Endothelial cell (in vitro differentiated cells): ENCODE measurements at regions not wholly inside any gene's neighbourhood (a gene's known extent, or its start where the extent isn't known, plus 50 kb on each side); places are given as distances from the start of the nearest gene placed in this dataset.

ENCODE experiments used
- DNase-seq: peaks from one replicate; pipeline ENCODE4 v3.0.0; 2021; ENCODE audit warnings: low spot score
- H3K27ac Mint-ChIP-seq: one replicate; pipeline ENCODE4 v1.8.0; 2021; ENCODE audit warnings: mixed read lengths, inconsistent platforms; ENCODE audit not compliant: unreplicated experiment
- H3K27me3 Mint-ChIP-seq: one replicate; pipeline ENCODE4 v1.8.0; 2021; ENCODE audit warnings: mild to moderate bottlenecking, moderate library complexity, mixed read lengths, inconsistent platforms; ENCODE audit not compliant: unreplicated experiment
- H3K36me3 Mint-ChIP-seq: one replicate; pipeline ENCODE4 v1.8.0; 2021; ENCODE audit warnings: mild to moderate bottlenecking, low read depth, mixed read lengths, inconsistent platforms; ENCODE audit not compliant: unreplicated experiment
- H3K4me1 Mint-ChIP-seq: one replicate; pipeline ENCODE4 v1.8.0; 2021; ENCODE audit warnings: mild to moderate bottlenecking, mixed read lengths, inconsistent platforms; ENCODE audit not compliant: unreplicated experiment
- H3K4me3 Mint-ChIP-seq: one replicate; pipeline ENCODE4 v1.8.0; 2021; ENCODE audit warnings: mild to moderate bottlenecking, mixed read lengths, inconsistent platforms; ENCODE audit not compliant: unreplicated experiment
- H3K9me3 Mint-ChIP-seq: one replicate; pipeline ENCODE4 v1.8.0; 2021; ENCODE audit warnings: mixed read lengths, inconsistent platforms; ENCODE audit not compliant: unreplicated experiment
- CTCF ChIP-seq: fragments of 200-600 bp; sonication (generic); IDR thresholded peaks from one replicate; pipeline ENCODE4 v1.5.0; 2021; ENCODE audit warnings: antibody characterized with exemption; ENCODE audit not compliant: unreplicated experiment

DNA sequence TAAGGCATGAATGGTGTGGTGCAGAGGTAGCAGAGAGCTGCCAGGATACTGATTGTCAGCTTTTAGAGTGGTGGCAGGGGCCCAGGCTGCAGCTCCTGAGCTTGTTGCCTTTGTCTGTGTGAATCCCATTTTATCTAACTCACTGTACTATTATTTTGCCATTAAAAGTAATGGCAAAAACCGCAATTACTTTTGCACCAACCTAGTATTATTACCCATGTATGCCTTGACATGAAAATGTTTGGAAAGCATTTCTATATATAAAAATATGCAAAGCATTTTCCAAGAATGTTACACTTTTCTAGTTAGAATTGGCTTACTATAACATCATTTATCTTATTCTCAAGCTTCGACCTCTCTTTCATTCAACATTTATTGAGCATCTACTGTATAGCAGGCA is 308.1 kb upstream of the MYOCD start:
- H3K9me3 Mint-ChIP-seq: no peaks in the 10 kb centered on the region
- no peak overlapping the region for H3K4me3 Mint-ChIP-seq
- TF ChIP-seq CTCF: no peak
- no peak for DNase-seq
- no peak overlapping the region for H3K27ac Mint-ChIP-seq
- H3K36me3 Mint-ChIP-seq: no peaks in the 10 kb centered on the region
- peaks cover 20% of the 10 kb centered on the region for H3K4me1 Mint-ChIP-seq
- no peaks in the 10 kb centered on the region for H3K27me3 Mint-ChIP-seq

GRCh38 chr17:12358477-12358876 is 307.2 kb upstream of the MYOCD start:
- H3K4me1 Mint-ChIP-seq: peaks cover 23% of the 10 kb centered on the region
- H3K4me3 Mint-ChIP-seq: no peak overlapping the region
- no peak for DNase-seq
- no peak overlapping the region for H3K27ac Mint-ChIP-seq
- no peaks in the 10 kb centered on the region for H3K36me3 Mint-ChIP-seq
- peaks cover 3% of the 10 kb centered on the region for H3K27me3 Mint-ChIP-seq
- H3K9me3 Mint-ChIP-seq: no peaks in the 10 kb centered on the region
- TF ChIP-seq CTCF: no peak

DNA sequence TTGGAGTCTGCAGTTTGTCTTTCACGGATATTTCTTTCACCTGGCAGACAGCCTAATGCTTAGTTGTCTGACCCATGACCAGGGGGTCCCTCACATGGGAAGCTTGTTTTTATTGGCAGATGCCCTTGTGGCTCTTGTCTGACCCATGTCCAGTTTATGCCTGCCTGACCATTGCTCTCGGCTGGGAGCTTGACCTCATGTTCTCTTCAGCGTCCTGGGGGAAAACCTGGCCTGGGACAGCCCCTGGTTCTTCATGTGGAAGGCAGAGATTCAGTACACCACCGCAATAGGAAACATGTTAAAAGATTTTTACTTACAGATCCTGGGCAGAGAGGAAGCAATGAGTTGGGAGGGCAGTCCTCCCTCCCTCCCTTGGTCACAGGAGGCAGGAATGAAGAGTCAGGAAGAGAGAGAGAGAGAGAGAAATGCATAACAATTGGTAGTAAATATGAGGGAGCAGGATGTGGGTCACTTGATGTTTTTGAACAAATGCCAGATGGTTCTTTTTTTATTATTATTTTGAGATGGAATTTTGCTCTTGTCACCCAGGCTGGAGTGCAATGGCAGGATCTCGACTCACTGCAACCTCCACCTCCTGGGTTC is 302.7 kb upstream of the MYOCD start:
- H3K27ac Mint-ChIP-seq: no peak overlapping the region
- DNase-seq: no peak
- no peak overlapping the region for H3K4me3 Mint-ChIP-seq
- no peaks in the 10 kb centered on the region for H3K9me3 Mint-ChIP-seq
- no peaks in the 10 kb centered on the region for H3K36me3 Mint-ChIP-seq
- no peak for TF ChIP-seq CTCF
- peaks cover 23% of the 10 kb centered on the region for H3K4me1 Mint-ChIP-seq
- peaks cover 3% of the 10 kb centered on the region for H3K27me3 Mint-ChIP-seq

GRCh38 chr17:12365805-12366204 is 299.9 kb upstream of the MYOCD start:
- no peak for TF ChIP-seq CTCF
- Mint-ChIP-seq H3K27ac (no peak overlapping the region), H3K27me3 (peaks cover 5% of the 10 kb centered on the region), H3K4me1 (peaks cover 3% of the 10 kb centered on the region), H3K4me3 (no peak overlapping the region), H3K36me3 (no peaks in the 10 kb centered on the region), H3K9me3 (no peaks in the 10 kb centered on the region)
- DNase-seq: no peak

DNA sequence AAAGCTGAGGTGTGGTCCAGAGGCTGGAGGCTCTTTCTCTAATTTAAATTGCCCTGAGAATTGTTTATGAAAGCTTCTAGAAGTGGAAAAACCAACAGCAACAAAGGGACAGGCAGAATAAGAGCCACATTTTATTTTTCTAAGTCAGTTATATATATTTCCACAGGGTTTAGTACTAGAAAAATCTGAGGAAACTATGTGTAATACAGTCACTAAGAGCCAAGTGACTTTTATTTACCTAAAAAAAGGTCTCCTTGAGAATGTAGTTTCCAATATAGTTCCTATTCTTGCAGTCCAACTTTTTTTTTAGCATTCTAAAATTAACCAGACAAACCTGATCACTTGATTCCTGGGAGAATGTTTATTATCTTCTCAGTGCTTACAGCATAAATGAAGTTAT is 296.6 kb upstream of the MYOCD start:
- no peak for DNase-seq
- no peaks in the 10 kb centered on the region for H3K36me3 Mint-ChIP-seq
- no peaks in the 10 kb centered on the region for H3K4me1 Mint-ChIP-seq
- no peaks in the 10 kb centered on the region for H3K9me3 Mint-ChIP-seq
- no peak overlapping the region for H3K4me3 Mint-ChIP-seq
- peaks cover 2% of the 10 kb centered on the region for H3K27me3 Mint-ChIP-seq
- H3K27ac Mint-ChIP-seq: no peak overlapping the region
- TF ChIP-seq CTCF: no peak
